BJ (cell line): ENCODE measurements at regions not wholly inside any gene's neighbourhood (a gene's known extent, or its start where the extent isn't known, plus 50 kb on each side); places are given as distances from the start of the nearest gene placed in this dataset.

ENCODE experiments used
- CTCF ChIA-PET: fragments of 350-600 bp; formaldehyde crosslinking; extraction: SDS; loops from one replicate; lab custom pipeline; 2021; ENCODE audit warnings: antibody characterized with exemption, inconsistent platforms; lab: Yijun Ruan, JAX
- POLR2A ChIA-PET: fragments of 300-600 bp; sonication (Branson Sonifier 250); formaldehyde crosslinking; extraction: SDS; loops from one replicate; lab custom pipeline; 2021; ENCODE audit warnings: antibody characterized with exemption; lab: Charles Lee
- DNase-seq: peaks from one replicate; pipeline ENCODE4 v3.0.0-alpha.2; 2011; ENCODE audit warnings: low read depth
- H3K27me3 ChIP-seq: 2 replicates; pipeline ENCODE4 v1.6.0; 2011; ENCODE audit warnings: low read length; ENCODE audit not compliant: control insufficient read depth, insufficient read depth
- H3K36me3 ChIP-seq: 2 replicates; pipeline ENCODE4 v1.5.1; 2011; ENCODE audit warnings: low read length; ENCODE audit not compliant: control insufficient read depth, insufficient read depth
- H3K4me3 ChIP-seq: 2 replicates; pipeline ENCODE4 v1.5.1; 2011; ENCODE audit warnings: low read depth, mild to moderate bottlenecking, control low read depth, low read length
- TF ChIP-seq, protein P1 (sequence below): IDR thresholded peaks from 2 replicates; pipeline ENCODE4 v1.5.1; 2011; ENCODE audit warnings: low read depth, mild to moderate bottlenecking, control low read depth, inconsistent platforms, low read length, moderate library complexity; ENCODE audit not compliant: insufficient read depth

DNA sequence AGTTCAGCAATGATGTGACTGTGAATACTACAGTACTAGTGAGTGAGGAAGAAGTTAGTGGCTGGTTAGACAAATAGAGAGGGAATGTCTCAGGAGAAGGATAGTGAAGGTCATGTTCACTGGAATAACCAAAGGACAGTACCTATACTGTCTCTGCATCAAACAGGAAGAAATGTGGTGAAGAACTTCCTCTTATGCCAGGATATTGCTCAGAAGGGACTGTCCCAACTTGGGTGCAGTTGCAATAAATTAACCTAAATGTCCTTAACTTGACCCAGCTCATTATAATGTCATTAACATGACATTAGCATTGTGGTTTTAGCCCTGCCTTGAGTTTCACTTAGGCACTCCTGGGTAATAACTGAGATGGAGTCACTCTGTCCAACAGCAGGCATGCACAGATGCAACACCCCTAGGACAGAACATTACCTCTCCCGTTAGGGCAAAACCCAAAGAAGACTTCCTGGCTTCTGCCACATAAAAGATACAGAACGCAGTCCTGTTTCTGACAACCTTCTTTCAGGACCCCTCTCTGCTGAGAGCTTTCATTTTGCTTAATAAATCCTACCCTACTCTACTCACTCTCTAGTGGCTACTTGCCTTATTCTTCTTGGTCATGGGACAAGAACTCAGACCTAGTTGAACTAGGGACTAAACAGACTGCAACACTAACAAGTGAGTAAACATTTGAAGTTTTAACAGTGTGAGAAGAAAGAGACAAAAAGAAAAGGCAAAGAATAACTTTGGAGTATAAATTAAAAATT, 1591.6 kb upstream of the MIR17HG start:
- Histone ChIP-seq H3K27me3 (no peaks in the 10 kb centered on the region), H3K4me3 (no peak overlapping the region), H3K36me3 (no peaks in the 10 kb centered on the region)
- POLR2A ChIA-PET: no interaction called here
- no peak for DNase-seq
- TF ChIP-seq, protein P1, sequence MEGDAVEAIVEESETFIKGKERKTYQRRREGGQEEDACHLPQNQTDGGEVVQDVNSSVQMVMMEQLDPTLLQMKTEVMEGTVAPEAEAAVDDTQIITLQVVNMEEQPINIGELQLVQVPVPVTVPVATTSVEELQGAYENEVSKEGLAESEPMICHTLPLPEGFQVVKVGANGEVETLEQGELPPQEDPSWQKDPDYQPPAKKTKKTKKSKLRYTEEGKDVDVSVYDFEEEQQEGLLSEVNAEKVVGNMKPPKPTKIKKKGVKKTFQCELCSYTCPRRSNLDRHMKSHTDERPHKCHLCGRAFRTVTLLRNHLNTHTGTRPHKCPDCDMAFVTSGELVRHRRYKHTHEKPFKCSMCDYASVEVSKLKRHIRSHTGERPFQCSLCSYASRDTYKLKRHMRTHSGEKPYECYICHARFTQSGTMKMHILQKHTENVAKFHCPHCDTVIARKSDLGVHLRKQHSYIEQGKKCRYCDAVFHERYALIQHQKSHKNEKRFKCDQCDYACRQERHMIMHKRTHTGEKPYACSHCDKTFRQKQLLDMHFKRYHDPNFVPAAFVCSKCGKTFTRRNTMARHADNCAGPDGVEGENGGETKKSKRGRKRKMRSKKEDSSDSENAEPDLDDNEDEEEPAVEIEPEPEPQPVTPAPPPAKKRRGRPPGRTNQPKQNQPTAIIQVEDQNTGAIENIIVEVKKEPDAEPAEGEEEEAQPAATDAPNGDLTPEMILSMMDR: no peak
- CTCF ChIA-PET: no interaction called here

GRCh38 chr13:89763005-89763404, 1584.5 kb upstream of the MIR17HG start:
- H3K27me3 ChIP-seq: no peaks in the 10 kb centered on the region
- DNase-seq: no peak
- H3K4me3 ChIP-seq: no peak overlapping the region
- TF ChIP-seq, protein P1: no peak
- no peaks in the 10 kb centered on the region for H3K36me3 ChIP-seq
- POLR2A ChIA-PET: no interaction called here
- CTCF ChIA-PET: no interaction called here

DNA sequence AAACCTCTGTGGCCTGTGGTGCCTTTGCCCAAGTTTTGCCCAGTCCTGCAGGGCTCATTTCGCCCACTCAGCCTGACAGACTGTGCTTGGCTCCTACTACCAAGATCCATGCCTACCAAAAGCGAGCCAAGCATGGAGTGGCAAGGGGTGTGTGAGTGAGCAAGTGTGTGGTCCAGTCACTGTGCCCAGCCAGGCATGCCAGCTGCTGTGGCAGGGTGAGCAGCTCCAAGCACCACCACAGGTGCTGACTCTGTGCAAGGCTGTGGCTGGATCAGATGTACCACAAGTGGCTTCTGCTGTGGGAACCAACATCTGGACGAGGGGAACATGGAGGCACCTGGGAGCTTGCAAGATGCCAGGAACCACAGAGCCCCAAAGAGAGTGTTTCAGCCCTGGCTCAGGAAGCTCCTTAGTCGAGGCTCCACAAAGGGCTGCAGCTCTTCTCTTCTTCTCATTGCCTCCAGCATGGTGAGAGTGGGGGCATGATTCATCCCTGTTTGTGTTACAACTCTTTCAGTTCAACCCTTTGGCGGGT, 1564.2 kb upstream of the MIR17HG start:
- H3K4me3 ChIP-seq: no peak overlapping the region
- ChIA-PET POLR2A (no interaction called here), CTCF (no interaction called here)
- TF ChIP-seq, protein P1: no peak
- H3K27me3 ChIP-seq: no peaks in the 10 kb centered on the region
- H3K36me3 ChIP-seq: no peaks in the 10 kb centered on the region
- no peak for DNase-seq

DNA sequence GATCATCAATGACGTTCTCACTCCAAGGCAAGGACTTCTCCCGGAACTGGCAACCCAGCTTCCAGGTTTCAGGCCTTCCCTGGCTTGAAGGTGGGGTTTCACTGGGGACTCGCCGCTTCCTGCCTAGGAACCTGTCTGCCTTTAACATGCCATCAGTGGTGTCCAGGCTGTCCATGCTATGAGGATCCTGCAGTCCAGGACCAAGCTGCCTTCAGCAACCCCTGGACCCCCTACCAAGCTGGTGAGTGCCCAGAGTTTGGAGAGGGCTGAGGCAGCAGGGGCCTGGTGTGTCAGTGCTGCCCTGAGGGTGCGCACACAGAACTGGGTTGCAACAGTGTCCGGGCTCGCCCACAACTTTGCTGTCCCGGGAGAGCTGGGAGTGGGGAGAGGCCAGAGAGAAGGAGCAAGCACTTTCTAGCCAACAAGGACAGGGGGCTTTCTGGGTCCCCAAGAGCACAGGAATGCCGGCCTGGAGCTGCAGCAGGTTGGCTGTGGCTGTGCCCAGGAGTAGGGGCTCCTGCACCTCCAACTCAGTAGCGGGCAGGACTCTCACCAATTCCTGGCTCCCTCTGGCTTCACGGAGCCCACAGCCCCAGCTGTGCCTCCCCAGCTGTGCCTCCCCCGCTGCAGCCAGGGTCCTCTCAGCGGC, 1563.2 kb upstream of the MIR17HG start:
- no peak for DNase-seq
- no peaks in the 10 kb centered on the region for H3K36me3 ChIP-seq
- TF ChIP-seq, protein P1: no peak
- ChIA-PET CTCF (no interaction called here), POLR2A (no interaction called here)
- H3K27me3 ChIP-seq: no peaks in the 10 kb centered on the region
- no peak overlapping the region for H3K4me3 ChIP-seq

- Histone ChIP-seq H3K4me3 (no peak overlapping the region), H3K36me3 (no peaks in the 10 kb centered on the region), H3K27me3 (no peaks in the 10 kb centered on the region)
- ChIA-PET POLR2A (no interaction called here), CTCF (no interaction called here)
- no peak for DNase-seq
- TF ChIP-seq, protein P1: no peak
These were observed 1561.0 kb upstream of the MIR17HG start for GRCh38 chr13:89786531-89786930.
